ENCODE measurements at regions not wholly inside any gene's neighbourhood (a gene's known extent, or its start where the extent isn't known, plus 50 kb on each side); places are given as distances from the start of the nearest gene placed in this dataset.

GRCh38 chr1:58352476-58353092 lies 193.9 kb downstream of the OMA1 start:
- peaks cover 9% of the 10 kb centered on the region for H3K4me1 ChIP-seq
- no peaks in the 10 kb centered on the region for H3K27me3 ChIP-seq
- WGBS, 2 donors = 49 to 53% methylated on average over 6 of the region's 6 CpGs
- ATAC-seq (no peak), DNase-seq (no peak)
- intact Hi-C loops (cut with DNase I) = no loop called here
- no peak overlapping the region for H3K4me3 ChIP-seq
- no peaks in the 10 kb centered on the region for H3K36me3 ChIP-seq (replicated peaks in 1 of 2; ENCODE audit: insufficient read depth in 1 of 2, low read depth in 2 of 2)
- TF ChIP-seq POLR2A (IDR thresholded peaks at IDR 0.05) (no peak), CTCF (IDR thresholded peaks at IDR 0.05) (no peak)
- H3K27ac ChIP-seq = no peak overlapping the region
- no peaks in the 10 kb centered on the region for H3K9me3 ChIP-seq

GRCh38 chr1:58346036-58346355 lies 200.5 kb downstream of the OMA1 start:
- ATAC-seq (no peak), DNase-seq (no peak)
- H3K4me3 ChIP-seq = no peak overlapping the region
- H3K36me3 ChIP-seq (replicated peaks in 1 of 2; ENCODE audit: insufficient read depth in 1 of 2, low read depth in 2 of 2) = no peaks in the 10 kb centered on the region
- no peaks in the 10 kb centered on the region for H3K9me3 ChIP-seq
- intact Hi-C loops (cut with DNase I) = no loop called here
- no peak overlapping the region for H3K27ac ChIP-seq
- 85 to 95% methylated on average over 7 of the region's 7 CpGs for WGBS, 2 donors
- H3K27me3 ChIP-seq = no peaks in the 10 kb centered on the region
- TF ChIP-seq CTCF (IDR thresholded peaks at IDR 0.05) (no peak), POLR2A (IDR thresholded peaks at IDR 0.05) (no peak)
- H3K4me1 ChIP-seq = no peaks in the 10 kb centered on the region

- Histone ChIP-seq H3K36me3 (replicated peaks in 1 of 2; ENCODE audit: insufficient read depth in 1 of 2, low read depth in 2 of 2) (no peaks in the 10 kb centered on the region), H3K9me3 (no peaks in the 10 kb centered on the region), H3K4me3 (no peak overlapping the region), H3K4me1 (no peaks in the 10 kb centered on the region), H3K27ac (no peak overlapping the region), H3K27me3 (no peaks in the 10 kb centered on the region)
- DNase-seq (no peak), ATAC-seq (no peak)
- 64 to 70% methylated on average over 5 of the region's 5 CpGs for whole genome bisulfite sequencing, 2 donors
- TF ChIP-seq POLR2A (IDR thresholded peaks at IDR 0.05) (no peak), CTCF (IDR thresholded peaks at IDR 0.05) (no peak)
- intact Hi-C loops (cut with DNase I) = no loop called here
Observed at GRCh38 chr1:58345215-58346035, 201.1 kb downstream of the OMA1 start.

GRCh38 chr1:58340185-58340584 lies 206.3 kb downstream of the OMA1 start:
- intact Hi-C loops (cut with DNase I) = no loop called here
- Histone ChIP-seq H3K9me3 (no peaks in the 10 kb centered on the region), H3K27me3 (no peaks in the 10 kb centered on the region), H3K36me3 (replicated peaks in 1 of 2; ENCODE audit: insufficient read depth in 1 of 2, low read depth in 2 of 2) (no peaks in the 10 kb centered on the region), H3K4me1 (no peaks in the 10 kb centered on the region), H3K4me3 (no peak overlapping the region), H3K27ac (no peak overlapping the region)
- no peak for ATAC-seq
- 80 to 86% methylated on average over 4 of the region's 4 CpGs for WGBS, 2 donors
- TF ChIP-seq CTCF (IDR thresholded peaks at IDR 0.05) (no peak), POLR2A (IDR thresholded peaks at IDR 0.05) (no peak)
- DNase-seq = no peak

- H3K9me3 ChIP-seq = no peaks in the 10 kb centered on the region
- no peaks in the 10 kb centered on the region for H3K36me3 ChIP-seq (replicated peaks in 1 of 2; ENCODE audit: insufficient read depth in 1 of 2, low read depth in 2 of 2)
- WGBS, 2 donors = 73 to 79% methylated on average over 1 of the region's 1 CpG
- no peak overlapping the region for H3K27ac ChIP-seq
- no peaks in the 10 kb centered on the region for H3K4me1 ChIP-seq
- ATAC-seq (no peak), DNase-seq (no peak)
- intact Hi-C loops (cut with DNase I) = no loop called here
- no peak overlapping the region for H3K4me3 ChIP-seq
- no peak for TF ChIP-seq POLR2A (IDR thresholded peaks at IDR 0.05)
- TF ChIP-seq CTCF (IDR thresholded peaks at IDR 0.05) = no peak
- no peaks in the 10 kb centered on the region for H3K27me3 ChIP-seq
Observed at GRCh38 chr1:58338081-58338480, 208.4 kb downstream of the OMA1 start.

All from body of pancreas (tissue), 4 donors.